ENCODE measurements at regions not wholly inside any gene's neighbourhood (a gene's known extent, or its start where the extent isn't known, plus 50 kb on each side); places are given as distances from the start of the nearest gene placed in this dataset.

DNA sequence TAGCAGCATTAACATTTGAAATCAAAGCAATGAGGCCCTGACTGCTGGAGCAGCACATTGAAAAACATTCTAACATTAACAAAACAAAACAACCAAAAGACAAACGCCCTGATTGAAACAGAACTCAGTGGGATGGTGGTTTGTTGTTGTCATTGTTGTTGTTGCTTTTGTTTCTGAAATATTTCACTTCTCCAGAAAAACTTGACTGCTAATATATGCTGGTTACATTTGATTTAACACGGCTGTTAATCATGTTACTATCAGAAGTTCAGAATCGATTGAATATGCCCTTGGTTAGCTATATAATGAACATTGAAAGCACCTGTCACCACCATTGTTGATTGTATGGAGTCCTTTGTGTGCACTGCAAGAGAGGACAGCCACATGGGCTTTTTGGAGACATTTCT is 790.4 kb upstream of the GALNTL6 start:
- H3K4me1 Mint-ChIP-seq = peaks cover 4% of the 10 kb centered on the region
- no peak overlapping the region for H3K4me2 ChIP-seq (replicated peaks; ENCODE audit: low read depth, low read length, poor library complexity, severe bottlenecking)
- ChIA-PET CTCF (no interaction called here), POLR2A (no interaction called here)
- no peaks in the 10 kb centered on the region for H3K79me2 ChIP-seq (ENCODE audit: control insufficient read depth, insufficient read depth, low read length)
- no peaks in the 10 kb centered on the region for H3K36me3 ChIP-seq (replicated peaks in 1 of 2; ENCODE audit: control extremely low read depth in 1 of 2, control insufficient read depth in 1 of 2, extremely low read depth in 1 of 2, insufficient read depth in 2 of 2, low read length in 1 of 2)
- no peaks in the 10 kb centered on the region for H3K9me3 Mint-ChIP-seq (ENCODE audit: insufficient read depth)
- no peak overlapping the region for H3K9ac ChIP-seq (ENCODE audit: low read length)
- no peaks in the 10 kb centered on the region for H3K9me3 ChIP-seq (ENCODE audit: control extremely low read depth in 1 of 3, control insufficient read depth in 2 of 3, insufficient read depth in 1 of 3, low read length in 2 of 3)
- ATAC-seq (ENCODE audit: low read depth) (no peak), DNase-seq (no peak)
- H4K20me1 ChIP-seq (ENCODE audit: control insufficient read depth, insufficient read depth, low read length, poor library complexity, severe bottlenecking) = no peaks in the 10 kb centered on the region
- H3K27ac ChIP-seq (ENCODE audit: low read length in 2 of 2) = no peak overlapping the region
- H2AFZ ChIP-seq (ENCODE audit: insufficient read depth, low read depth, low read length, poor library complexity, severe bottlenecking) = no peak overlapping the region
- TF ChIP-seq EZH2 (IDR thresholded peaks at IDR 0.05; ENCODE audit: borderline replicate concordance, insufficient read depth, low read depth, low read length, poor library complexity, severe bottlenecking) = no peak
- TF ChIP-seq, protein P1, sequence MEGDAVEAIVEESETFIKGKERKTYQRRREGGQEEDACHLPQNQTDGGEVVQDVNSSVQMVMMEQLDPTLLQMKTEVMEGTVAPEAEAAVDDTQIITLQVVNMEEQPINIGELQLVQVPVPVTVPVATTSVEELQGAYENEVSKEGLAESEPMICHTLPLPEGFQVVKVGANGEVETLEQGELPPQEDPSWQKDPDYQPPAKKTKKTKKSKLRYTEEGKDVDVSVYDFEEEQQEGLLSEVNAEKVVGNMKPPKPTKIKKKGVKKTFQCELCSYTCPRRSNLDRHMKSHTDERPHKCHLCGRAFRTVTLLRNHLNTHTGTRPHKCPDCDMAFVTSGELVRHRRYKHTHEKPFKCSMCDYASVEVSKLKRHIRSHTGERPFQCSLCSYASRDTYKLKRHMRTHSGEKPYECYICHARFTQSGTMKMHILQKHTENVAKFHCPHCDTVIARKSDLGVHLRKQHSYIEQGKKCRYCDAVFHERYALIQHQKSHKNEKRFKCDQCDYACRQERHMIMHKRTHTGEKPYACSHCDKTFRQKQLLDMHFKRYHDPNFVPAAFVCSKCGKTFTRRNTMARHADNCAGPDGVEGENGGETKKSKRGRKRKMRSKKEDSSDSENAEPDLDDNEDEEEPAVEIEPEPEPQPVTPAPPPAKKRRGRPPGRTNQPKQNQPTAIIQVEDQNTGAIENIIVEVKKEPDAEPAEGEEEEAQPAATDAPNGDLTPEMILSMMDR (IDR thresholded peaks at IDR 0.05) = no peak
- no CpG with 5 or more reads among the region's 3 CpGs for WGBS (ENCODE audit: insufficient coverage)
- H3K27me3 Mint-ChIP-seq = no peaks in the 10 kb centered on the region
- H3K27ac Mint-ChIP-seq = no peak overlapping the region
- no peaks in the 10 kb centered on the region for H3K4me1 ChIP-seq (ENCODE audit: control insufficient read depth in 2 of 2, insufficient read depth in 2 of 2, low read length in 2 of 2)
- H3K4me3 Mint-ChIP-seq = no peak overlapping the region
- H3K4me3 ChIP-seq (ENCODE audit: control extremely low read depth in 1 of 5, extremely low read depth in 1 of 5, insufficient read depth in 1 of 5, low read depth in 2 of 5, low read length in 4 of 5) = no peak overlapping the region
- H3K27me3 ChIP-seq (replicated peaks in 1 of 4; ENCODE audit: control extremely low read depth in 1 of 4, control insufficient read depth in 3 of 4, insufficient read depth in 4 of 4, low read length in 3 of 4) = no peaks in the 10 kb centered on the region
- intact Hi-C loops (cut with micrococcal nuclease) = no loop called here

DNA sequence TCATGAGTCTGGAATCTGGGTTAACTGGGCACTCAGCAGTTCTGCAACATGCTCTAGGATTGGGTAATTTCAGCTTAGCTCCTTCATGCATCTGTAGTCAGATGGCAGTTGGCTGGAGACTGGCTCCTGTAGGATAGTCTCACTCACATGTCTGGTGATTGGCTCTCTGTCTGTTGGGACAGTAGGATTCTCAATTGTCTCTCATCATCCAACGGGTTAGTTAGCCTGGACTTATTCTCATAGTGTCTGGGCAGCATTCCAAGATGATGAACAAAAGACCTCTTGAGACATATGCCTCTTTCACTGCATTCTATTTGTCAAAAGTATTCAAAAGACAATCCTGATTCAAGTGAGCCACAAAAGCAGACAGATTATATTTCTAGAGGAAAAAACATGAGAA is 795.6 kb upstream of the GALNTL6 start:
- ATAC-seq (ENCODE audit: low read depth) = no peak
- TF ChIP-seq, protein P1 (IDR thresholded peaks at IDR 0.05) = no peak
- no peak for TF ChIP-seq EZH2 (IDR thresholded peaks at IDR 0.05; ENCODE audit: borderline replicate concordance, insufficient read depth, low read depth, low read length, poor library complexity, severe bottlenecking)

More for the DNA sequence above, 795.6 kb upstream of the GALNTL6 start:
- no CpG with 5 or more reads among the region's 1 CpG for WGBS (ENCODE audit: insufficient coverage)
- no peaks in the 10 kb centered on the region for H3K4me1 ChIP-seq (ENCODE audit: control insufficient read depth in 2 of 2, insufficient read depth in 2 of 2, low read length in 2 of 2)
- DNase-seq = no peak
- H3K79me2 ChIP-seq (ENCODE audit: control insufficient read depth, insufficient read depth, low read length) = no peaks in the 10 kb centered on the region
- no peak overlapping the region for H3K4me2 ChIP-seq (replicated peaks; ENCODE audit: low read depth, low read length, poor library complexity, severe bottlenecking)
- no peaks in the 10 kb centered on the region for H3K27me3 ChIP-seq (replicated peaks in 1 of 4; ENCODE audit: control extremely low read depth in 1 of 4, control insufficient read depth in 3 of 4, insufficient read depth in 4 of 4, low read length in 3 of 4)
- H2AFZ ChIP-seq (ENCODE audit: insufficient read depth, low read depth, low read length, poor library complexity, severe bottlenecking) = no peak overlapping the region
- Mint-ChIP-seq H3K27me3 (no peaks in the 10 kb centered on the region), H3K9me3 (ENCODE audit: insufficient read depth) (no peaks in the 10 kb centered on the region), H3K4me1 (no peaks in the 10 kb centered on the region), H3K4me3 (no peak overlapping the region), H3K27ac (no peak overlapping the region)
- intact Hi-C loops (cut with micrococcal nuclease) = no loop called here
- ChIA-PET POLR2A (no interaction called here), CTCF (no interaction called here)
- no peaks in the 10 kb centered on the region for H3K9me3 ChIP-seq (ENCODE audit: control extremely low read depth in 1 of 3, control insufficient read depth in 2 of 3, insufficient read depth in 1 of 3, low read length in 2 of 3)
- no peak overlapping the region for H3K9ac ChIP-seq (ENCODE audit: low read length)
- no peaks in the 10 kb centered on the region for H3K36me3 ChIP-seq (replicated peaks in 1 of 2; ENCODE audit: control extremely low read depth in 1 of 2, control insufficient read depth in 1 of 2, extremely low read depth in 1 of 2, insufficient read depth in 2 of 2, low read length in 1 of 2)
- no peaks in the 10 kb centered on the region for H4K20me1 ChIP-seq (ENCODE audit: control insufficient read depth, insufficient read depth, low read length, poor library complexity, severe bottlenecking)
- H3K4me3 ChIP-seq (ENCODE audit: control extremely low read depth in 1 of 5, extremely low read depth in 1 of 5, insufficient read depth in 1 of 5, low read depth in 2 of 5, low read length in 4 of 5) = no peak overlapping the region
- H3K27ac ChIP-seq (ENCODE audit: low read length in 2 of 2) = no peak overlapping the region
